ENCODE measurements at regions not wholly inside any gene's neighbourhood (a gene's known extent, or its start where the extent isn't known, plus 50 kb on each side); places are given as distances from the start of the nearest gene placed in this dataset.

GRCh38 chr4:110897784-110898183 is 274.9 kb upstream of the PITX2 start:
- Histone ChIP-seq H3K9me3 (ENCODE audit: insufficient read depth, low read depth, low read length) (no peaks in the 10 kb centered on the region), H3K9ac (ENCODE audit: low read depth, low read length) (no peak overlapping the region), H3K4me3 (ENCODE audit: low read length) (no peak overlapping the region), H3K27ac (ENCODE audit: low read depth, low read length) (no peak overlapping the region), H3K4me1 (ENCODE audit: insufficient read depth, low read length) (peaks cover 12% of the 10 kb centered on the region), H3K36me3 (ENCODE audit: insufficient read depth, low read length) (no peaks in the 10 kb centered on the region), H3K27me3 (ENCODE audit: insufficient read depth, low read length) (no peaks in the 10 kb centered on the region)
- 20% methylated on average over 5 of the region's 5 CpGs for WGBS

- no peaks in the 10 kb centered on the region for H3K9me3 ChIP-seq (ENCODE audit: insufficient read depth, low read depth, low read length)
- no peaks in the 10 kb centered on the region for H3K27me3 ChIP-seq (ENCODE audit: insufficient read depth, low read length)
- peaks cover 14% of the 10 kb centered on the region for H3K4me1 ChIP-seq (ENCODE audit: insufficient read depth, low read length)
- H3K27ac ChIP-seq (ENCODE audit: low read depth, low read length), result no peak overlapping the region
- 46% methylated on average over 1 of the region's 1 CpG for WGBS
- no peaks in the 10 kb centered on the region for H3K36me3 ChIP-seq (ENCODE audit: insufficient read depth, low read length)
- no peak overlapping the region for H3K4me3 ChIP-seq (ENCODE audit: low read length)
- no peak overlapping the region for H3K9ac ChIP-seq (ENCODE audit: low read depth, low read length)
Measured at GRCh38 chr4:110898290-110898689, 275.4 kb upstream of the PITX2 start.

- H3K4me1 ChIP-seq (ENCODE audit: insufficient read depth, low read length), result peaks cover 14% of the 10 kb centered on the region
- no CpG with 5 or more reads among the region's 1 CpG for WGBS
- H3K9ac ChIP-seq (ENCODE audit: low read depth, low read length), result no peak overlapping the region
- no peak overlapping the region for H3K27ac ChIP-seq (ENCODE audit: low read depth, low read length)
- no peaks in the 10 kb centered on the region for H3K27me3 ChIP-seq (ENCODE audit: insufficient read depth, low read length)
- H3K36me3 ChIP-seq (ENCODE audit: insufficient read depth, low read length), result no peaks in the 10 kb centered on the region
- no peak overlapping the region for H3K4me3 ChIP-seq (ENCODE audit: low read length)
- no peaks in the 10 kb centered on the region for H3K9me3 ChIP-seq (ENCODE audit: insufficient read depth, low read depth, low read length)
Measured at GRCh38 chr4:110900213-110900769, 277.4 kb upstream of the PITX2 start.

- peaks cover 12% of the 10 kb centered on the region for H3K4me1 ChIP-seq (ENCODE audit: insufficient read depth, low read length)
- H3K36me3 ChIP-seq (ENCODE audit: insufficient read depth, low read length), result no peaks in the 10 kb centered on the region
- H3K4me3 ChIP-seq (ENCODE audit: low read length), result no peak overlapping the region
- WGBS, result 86% methylated on average over 3 of the region's 3 CpGs
- no peaks in the 10 kb centered on the region for H3K27me3 ChIP-seq (ENCODE audit: insufficient read depth, low read length)
- no peak overlapping the region for H3K9ac ChIP-seq (ENCODE audit: low read depth, low read length)
- no peak overlapping the region for H3K27ac ChIP-seq (ENCODE audit: low read depth, low read length)
- H3K9me3 ChIP-seq (ENCODE audit: insufficient read depth, low read depth, low read length), result no peaks in the 10 kb centered on the region
Measured at GRCh38 chr4:110902500-110902899, 279.6 kb upstream of the PITX2 start.

- H3K9me3 ChIP-seq (ENCODE audit: insufficient read depth, low read depth, low read length), result no peaks in the 10 kb centered on the region
- no peaks in the 10 kb centered on the region for H3K27me3 ChIP-seq (ENCODE audit: insufficient read depth, low read length)
- no peak overlapping the region for H3K4me3 ChIP-seq (ENCODE audit: low read length)
- WGBS, result 91% methylated on average over 5 of the region's 6 CpGs
- no peak overlapping the region for H3K27ac ChIP-seq (ENCODE audit: low read depth, low read length)
- H3K36me3 ChIP-seq (ENCODE audit: insufficient read depth, low read length), result no peaks in the 10 kb centered on the region
- H3K4me1 ChIP-seq (ENCODE audit: insufficient read depth, low read length), result 0 out of 2 replicates have a peak, but pooled peaks cover 3% of the 10 kb centered on the region
- H3K9ac ChIP-seq (ENCODE audit: low read depth, low read length), result no peak overlapping the region
Measured at GRCh38 chr4:110904435-110905065, 281.7 kb upstream of the PITX2 start.

- 0 out of 2 replicates have a peak, but pooled peaks cover 3% of the 10 kb centered on the region for H3K4me1 ChIP-seq (ENCODE audit: insufficient read depth, low read length)
- no peaks in the 10 kb centered on the region for H3K36me3 ChIP-seq (ENCODE audit: insufficient read depth, low read length)
- no peak overlapping the region for H3K27ac ChIP-seq (ENCODE audit: low read depth, low read length)
- H3K9ac ChIP-seq (ENCODE audit: low read depth, low read length), result no peak overlapping the region
- no peaks in the 10 kb centered on the region for H3K9me3 ChIP-seq (ENCODE audit: insufficient read depth, low read depth, low read length)
- no peaks in the 10 kb centered on the region for H3K27me3 ChIP-seq (ENCODE audit: insufficient read depth, low read length)
- no peak overlapping the region for H3K4me3 ChIP-seq (ENCODE audit: low read length)
Measured at GRCh38 chr4:110905367-110905766, 282.5 kb upstream of the PITX2 start.

GRCh38 chr4:110907801-110908313 is 285.0 kb upstream of the PITX2 start:
- H3K9ac ChIP-seq (ENCODE audit: low read depth, low read length), result no peak overlapping the region
- H3K4me1 ChIP-seq (ENCODE audit: insufficient read depth, low read length), result 0 out of 2 replicates have a peak, but pooled peaks cover 2% of the 10 kb centered on the region
- no peaks in the 10 kb centered on the region for H3K36me3 ChIP-seq (ENCODE audit: insufficient read depth, low read length)
- H3K27ac ChIP-seq (ENCODE audit: low read depth, low read length), result no peak overlapping the region
- no peak overlapping the region for H3K4me3 ChIP-seq (ENCODE audit: low read length)
- no peaks in the 10 kb centered on the region for H3K9me3 ChIP-seq (ENCODE audit: insufficient read depth, low read depth, low read length)
- WGBS, result no CpG with 5 or more reads among the region's 1 CpG
- no peaks in the 10 kb centered on the region for H3K27me3 ChIP-seq (ENCODE audit: insufficient read depth, low read length)

- no peak overlapping the region for H3K27ac ChIP-seq (ENCODE audit: low read depth, low read length)
- H3K27me3 ChIP-seq (ENCODE audit: insufficient read depth, low read length), result no peaks in the 10 kb centered on the region
- H3K9ac ChIP-seq (ENCODE audit: low read depth, low read length), result no peak overlapping the region
- 97% methylated on average over 3 of the region's 3 CpGs for WGBS
- no peaks in the 10 kb centered on the region for H3K36me3 ChIP-seq (ENCODE audit: insufficient read depth, low read length)
- no peaks in the 10 kb centered on the region for H3K9me3 ChIP-seq (ENCODE audit: insufficient read depth, low read depth, low read length)
- no peak overlapping the region for H3K4me3 ChIP-seq (ENCODE audit: low read length)
- H3K4me1 ChIP-seq (ENCODE audit: insufficient read depth, low read length), result no peaks in the 10 kb centered on the region
Measured at GRCh38 chr4:110914791-110915190, 291.9 kb upstream of the PITX2 start.

- Histone ChIP-seq H3K27me3 (ENCODE audit: insufficient read depth, low read length) (no peaks in the 10 kb centered on the region), H3K9ac (ENCODE audit: low read depth, low read length) (no peak overlapping the region), H3K36me3 (ENCODE audit: insufficient read depth, low read length) (no peaks in the 10 kb centered on the region), H3K9me3 (ENCODE audit: insufficient read depth, low read depth, low read length) (no peaks in the 10 kb centered on the region), H3K4me3 (ENCODE audit: low read length) (no peak overlapping the region), H3K27ac (ENCODE audit: low read depth, low read length) (no peak overlapping the region), H3K4me1 (ENCODE audit: insufficient read depth, low read length) (no peaks in the 10 kb centered on the region)
- 49% methylated on average over 2 of the region's 3 CpGs for WGBS
Measured at GRCh38 chr4:110915301-110915700, 292.4 kb upstream of the PITX2 start.

- Histone ChIP-seq H3K4me3 (ENCODE audit: low read length) (no peak overlapping the region), H3K9ac (ENCODE audit: low read depth, low read length) (no peak overlapping the region), H3K27ac (ENCODE audit: low read depth, low read length) (no peak overlapping the region), H3K27me3 (ENCODE audit: insufficient read depth, low read length) (no peaks in the 10 kb centered on the region), H3K36me3 (ENCODE audit: insufficient read depth, low read length) (no peaks in the 10 kb centered on the region), H3K4me1 (ENCODE audit: insufficient read depth, low read length) (no peaks in the 10 kb centered on the region), H3K9me3 (ENCODE audit: insufficient read depth, low read depth, low read length) (no peaks in the 10 kb centered on the region)
- 85% methylated on average over 2 of the region's 2 CpGs for WGBS
Measured at GRCh38 chr4:110916505-110916904, 293.6 kb upstream of the PITX2 start.

GRCh38 chr4:110917835-110918234 is 295.0 kb upstream of the PITX2 start:
- no peaks in the 10 kb centered on the region for H3K36me3 ChIP-seq (ENCODE audit: insufficient read depth, low read length)
- no peak overlapping the region for H3K9ac ChIP-seq (ENCODE audit: low read depth, low read length)
- no peak overlapping the region for H3K27ac ChIP-seq (ENCODE audit: low read depth, low read length)
- 67% methylated on average over 1 of the region's 1 CpG for WGBS
- no peak overlapping the region for H3K4me3 ChIP-seq (ENCODE audit: low read length)
- no peaks in the 10 kb centered on the region for H3K9me3 ChIP-seq (ENCODE audit: insufficient read depth, low read depth, low read length)
- H3K27me3 ChIP-seq (ENCODE audit: insufficient read depth, low read length), result no peaks in the 10 kb centered on the region
- no peaks in the 10 kb centered on the region for H3K4me1 ChIP-seq (ENCODE audit: insufficient read depth, low read length)
